ENCODE measurements at regions not wholly inside any gene's neighbourhood (a gene's known extent, or its start where the extent isn't known, plus 50 kb on each side); places are given as distances from the start of the nearest gene placed in this dataset.
"Not testable (repeated sequence)": the region's sequence is repeated elsewhere in the genome, so short reads cannot be mapped to it uniquely, and the experiment has no call there.

- Histone ChIP-seq H3K36me3 (ENCODE audit: insufficient read depth, low read length) (no peaks in the 10 kb centered on the region), H3K27me3 (ENCODE audit: insufficient read depth, low read length) (peaks cover 8% of the 10 kb centered on the region), H2AFZ (ENCODE audit: low read depth, low read length) (no peak overlapping the region), H3K4me1 (ENCODE audit: insufficient read depth, low read length) (no peaks in the 10 kb centered on the region), H3K4me3 (ENCODE audit: low read length) (no peak overlapping the region), H3K9me3 (ENCODE audit: low read length) (no peaks in the 10 kb centered on the region)
Measured at GRCh38 chr14:105911006-105911847, 384.8 kb downstream of the TMEM121 start.

- H3K4me3 ChIP-seq (ENCODE audit: low read length); H2AFZ ChIP-seq (ENCODE audit: low read depth, low read length): not testable (repeated sequence)
Measured at GRCh38 chr14:105911848-105912292, 385.5 kb downstream of the TMEM121 start.

GRCh38 chr14:105912641-105913180 is 386.3 kb downstream of the TMEM121 start:
- Histone ChIP-seq H3K4me1 (ENCODE audit: insufficient read depth, low read length) (no peaks in the 10 kb centered on the region), H3K27me3 (ENCODE audit: insufficient read depth, low read length) (peaks cover 6% of the 10 kb centered on the region), H2AFZ (ENCODE audit: low read depth, low read length) (no peak overlapping the region), H3K4me3 (ENCODE audit: low read length) (no peak overlapping the region), H3K9me3 (ENCODE audit: low read length) (no peaks in the 10 kb centered on the region), H3K36me3 (ENCODE audit: insufficient read depth, low read length) (no peaks in the 10 kb centered on the region)

More at GRCh38 chr14:105911848-105912292, 385.5 kb downstream of the TMEM121 start:
- H3K4me1 ChIP-seq (ENCODE audit: insufficient read depth, low read length); H3K36me3 ChIP-seq (ENCODE audit: insufficient read depth, low read length); H3K9me3 ChIP-seq (ENCODE audit: low read length); H3K27me3 ChIP-seq (ENCODE audit: insufficient read depth, low read length): not testable (repeated sequence)

- Histone ChIP-seq H2AFZ (ENCODE audit: low read depth, low read length) (no peak overlapping the region), H3K4me3 (ENCODE audit: low read length) (no peak overlapping the region), H3K27me3 (ENCODE audit: insufficient read depth, low read length) (peaks cover 3% of the 10 kb centered on the region), H3K36me3 (ENCODE audit: insufficient read depth, low read length) (no peaks in the 10 kb centered on the region), H3K4me1 (ENCODE audit: insufficient read depth, low read length) (no peaks in the 10 kb centered on the region), H3K9me3 (ENCODE audit: low read length) (no peaks in the 10 kb centered on the region)
Measured at GRCh38 chr14:105913221-105913620, 386.8 kb downstream of the TMEM121 start.

GRCh38 chr14:105913861-105914260 is 387.5 kb downstream of the TMEM121 start:
- Histone ChIP-seq H2AFZ (ENCODE audit: low read depth, low read length) (no peak overlapping the region), H3K9me3 (ENCODE audit: low read length) (no peaks in the 10 kb centered on the region), H3K27me3 (ENCODE audit: insufficient read depth, low read length) (peaks cover 3% of the 10 kb centered on the region), H3K4me1 (ENCODE audit: insufficient read depth, low read length) (no peaks in the 10 kb centered on the region), H3K36me3 (ENCODE audit: insufficient read depth, low read length) (no peaks in the 10 kb centered on the region), H3K4me3 (ENCODE audit: low read length) (no peak overlapping the region)

- not testable (repeated sequence) for H2AFZ ChIP-seq (ENCODE audit: low read depth, low read length); H3K4me3 ChIP-seq (ENCODE audit: low read length); H3K36me3 ChIP-seq (ENCODE audit: insufficient read depth, low read length); H3K9me3 ChIP-seq (ENCODE audit: low read length); H3K27me3 ChIP-seq (ENCODE audit: insufficient read depth, low read length); H3K4me1 ChIP-seq (ENCODE audit: insufficient read depth, low read length)
Measured at GRCh38 chr14:105914281-105914680, 387.9 kb downstream of the TMEM121 start.

- Histone ChIP-seq H3K36me3 (ENCODE audit: insufficient read depth, low read length) (no peaks in the 10 kb centered on the region), H3K9me3 (ENCODE audit: low read length) (no peaks in the 10 kb centered on the region), H3K4me3 (ENCODE audit: low read length) (no peak overlapping the region), H3K4me1 (ENCODE audit: insufficient read depth, low read length) (no peaks in the 10 kb centered on the region), H2AFZ (ENCODE audit: low read depth, low read length) (no peak overlapping the region), H3K27me3 (ENCODE audit: insufficient read depth, low read length) (peaks cover 3% of the 10 kb centered on the region)
Measured at GRCh38 chr14:105914738-105915385, 388.5 kb downstream of the TMEM121 start.

- not testable (repeated sequence) for H3K36me3 ChIP-seq (ENCODE audit: insufficient read depth, low read length); H2AFZ ChIP-seq (ENCODE audit: low read depth, low read length); H3K9me3 ChIP-seq (ENCODE audit: low read length); H3K27me3 ChIP-seq (ENCODE audit: insufficient read depth, low read length); H3K4me1 ChIP-seq (ENCODE audit: insufficient read depth, low read length); H3K4me3 ChIP-seq (ENCODE audit: low read length)
Measured at GRCh38 chr14:105915546-105915945, 389.2 kb downstream of the TMEM121 start.

GRCh38 chr14:105917136-105917932 is 391.0 kb downstream of the TMEM121 start:
- not testable (repeated sequence) for H3K4me1 ChIP-seq (ENCODE audit: insufficient read depth, low read length); H2AFZ ChIP-seq (ENCODE audit: low read depth, low read length); H3K4me3 ChIP-seq (ENCODE audit: low read length); H3K27me3 ChIP-seq (ENCODE audit: insufficient read depth, low read length); H3K36me3 ChIP-seq (ENCODE audit: insufficient read depth, low read length); H3K9me3 ChIP-seq (ENCODE audit: low read length)

GRCh38 chr14:105917933-105918436 is 391.6 kb downstream of the TMEM121 start:
- no peaks in the 10 kb centered on the region for H3K36me3 ChIP-seq (ENCODE audit: insufficient read depth, low read length)
- no peaks in the 10 kb centered on the region for H3K27me3 ChIP-seq (ENCODE audit: insufficient read depth, low read length)
- H2AFZ ChIP-seq (ENCODE audit: low read depth, low read length), result no peak overlapping the region
- no peak overlapping the region for H3K4me3 ChIP-seq (ENCODE audit: low read length)
- no peaks in the 10 kb centered on the region for H3K9me3 ChIP-seq (ENCODE audit: low read length)
- H3K4me1 ChIP-seq (ENCODE audit: insufficient read depth, low read length), result no peaks in the 10 kb centered on the region

- no peaks in the 10 kb centered on the region for H3K27me3 ChIP-seq (ENCODE audit: insufficient read depth, low read length)
- H3K9me3 ChIP-seq (ENCODE audit: low read length), result no peaks in the 10 kb centered on the region
- no peaks in the 10 kb centered on the region for H3K36me3 ChIP-seq (ENCODE audit: insufficient read depth, low read length)
Measured at GRCh38 chr14:105918496-105919262, 392.3 kb downstream of the TMEM121 start.

GRCh38 chr14:105919458-105920150 is 393.2 kb downstream of the TMEM121 start:
- no peaks in the 10 kb centered on the region for H3K36me3 ChIP-seq (ENCODE audit: insufficient read depth, low read length)
- no peak overlapping the region for H2AFZ ChIP-seq (ENCODE audit: low read depth, low read length)
- H3K27me3 ChIP-seq (ENCODE audit: insufficient read depth, low read length), result no peaks in the 10 kb centered on the region

More at GRCh38 chr14:105918496-105919262, 392.3 kb downstream of the TMEM121 start:
- Histone ChIP-seq H2AFZ (ENCODE audit: low read depth, low read length) (no peak overlapping the region), H3K4me3 (ENCODE audit: low read length) (no peak overlapping the region), H3K4me1 (ENCODE audit: insufficient read depth, low read length) (no peaks in the 10 kb centered on the region)

More at GRCh38 chr14:105919458-105920150, 393.2 kb downstream of the TMEM121 start:
- Histone ChIP-seq H3K4me1 (ENCODE audit: insufficient read depth, low read length) (no peaks in the 10 kb centered on the region), H3K9me3 (ENCODE audit: low read length) (no peaks in the 10 kb centered on the region), H3K4me3 (ENCODE audit: low read length) (no peak overlapping the region)

Data from neuron (in vitro differentiated cells).